ENCODE measurements at regions not wholly inside any gene's neighbourhood (a gene's known extent, or its start where the extent isn't known, plus 50 kb on each side); places are given as distances from the start of the nearest gene placed in this dataset.

- TF ChIP-seq CTCF (IDR thresholded peaks at IDR 0.05 in 8 of 11, conservative IDR thresholded peaks at IDR 0.05 in 3 of 11): no peak
- TF ChIP-seq POLR2AphosphoS5 (IDR thresholded peaks at IDR 0.05): no peak
- TF ChIP-seq POLR2A (IDR thresholded peaks at IDR 0.05): no peak
Measured at GRCh38 chr10:7042000-7042399, 368.8 kb downstream of the SFMBT2 start.
